A673 (cell line): ENCODE measurements at regions not wholly inside any gene's neighbourhood (a gene's known extent, or its start where the extent isn't known, plus 50 kb on each side); places are given as distances from the start of the nearest gene placed in this dataset.

ENCODE experiments used
- BruUV-seq: library from RNA; stranded (reverse); fragments of 400-500 nt; replicated peaks from 2 replicates; lab custom pipeline; 2021; lab: Mats Ljungman, UMichigan
- CTCF ChIA-PET: fragments of 300-600 bp; sonication (Branson Sonifier 250); formaldehyde crosslinking; loops from one replicate; lab custom pipeline; 2022; ENCODE audit warnings: antibody characterized with exemption; lab: Charles Lee
- POLR2A ChIA-PET: fragments of 300-600 bp; sonication (Branson Sonifier 250); formaldehyde crosslinking; loops from one replicate; lab custom pipeline; 2022; ENCODE audit warnings: antibody characterized with exemption; ENCODE audit not compliant: low non-redundant PET; lab: Charles Lee
- DNase-seq: peaks from one replicate; pipeline ENCODE4 v3.0.0-alpha.2; 2015; ENCODE audit warnings: low spot score
- H3K27ac ChIP-seq: fragments of 200-600 bp; sonication (generic); 2 replicates; pipeline ENCODE4 v1.5.1; 2016; ENCODE audit warnings: mixed run types, low read depth, mild to moderate bottlenecking, mixed read lengths, antibody characterized with exemption, low read length; ENCODE audit not compliant: poor library complexity, severe bottlenecking
- H3K27me3 ChIP-seq: fragments of 200-600 bp; sonication (generic); replicated peaks from 2 replicates; pipeline ENCODE4 v1.6.1; 2017; ENCODE audit warnings: mixed run types, low read depth, mild to moderate bottlenecking, mixed read lengths, antibody characterized with exemption, low read length; ENCODE audit not compliant: insufficient read depth, poor library complexity
- H3K36me3 ChIP-seq: fragments of 200-600 bp; sonication (generic); 2 replicates; pipeline ENCODE4 v1.6.1; 2016; ENCODE audit warnings: mixed run types, mild to moderate bottlenecking, mixed read lengths, antibody characterized with exemption, low read length; ENCODE audit not compliant: insufficient read depth, poor library complexity, severe bottlenecking
- H3K4me1 ChIP-seq: fragments of 200-600 bp; sonication (generic); 2 replicates; pipeline ENCODE4 v1.6.1; 2017; ENCODE audit warnings: mixed run types, mild to moderate bottlenecking, mixed read lengths, antibody characterized with exemption, low read length; ENCODE audit not compliant: insufficient read depth, poor library complexity, severe bottlenecking
- H3K4me3 ChIP-seq: fragments of 200-600 bp; sonication (generic); 2 replicates; pipeline ENCODE4 v1.5.1; 2016; ENCODE audit warnings: low read depth, mixed run types, mild to moderate bottlenecking, mixed read lengths, low read length; ENCODE audit not compliant: poor library complexity, severe bottlenecking
- H3K9me3 ChIP-seq: fragments of 200-600 bp; sonication (generic); 2 replicates; pipeline ENCODE4 v1.6.1; 2016; ENCODE audit warnings: mixed run types, low read depth, mild to moderate bottlenecking, mixed read lengths, antibody characterized with exemption, low read length; ENCODE audit not compliant: poor library complexity, severe bottlenecking
- CTCF ChIP-seq: fragments of 300-800, 200-600 bp; sonication (generic); conservative IDR thresholded peaks from 2 replicates; pipeline ENCODE4 v1.5.1; 2017; ENCODE audit warnings: low read depth, mild to moderate bottlenecking, antibody characterized with exemption, low read length, moderate library complexity, mixed read lengths
- EZH2 ChIP-seq: fragments of 200-600 bp; sonication (generic); IDR thresholded peaks from 2 replicates; pipeline ENCODE4 v1.6.1; 2017; ENCODE audit warnings: borderline replicate concordance, low read depth, mild to moderate bottlenecking, mixed read lengths, antibody characterized with exemption, low read length; ENCODE audit not compliant: poor library complexity, severe bottlenecking
- intact Hi-C: fragments of 100-400 bp; cut with micrococcal nuclease; formaldehyde crosslinking; loops from one replicate; pipeline ENCODE4 v1.10.0; 2022; ENCODE audit not compliant: unreplicated experiment

GRCh38 chr15:56307180-56307579, 58.0 kb upstream of the TEX9 start:
- Histone ChIP-seq H3K36me3 (no peaks in the 10 kb centered on the region), H3K9me3 (peaks cover 7% of the 10 kb centered on the region), H3K4me1 (no peaks in the 10 kb centered on the region), H3K27me3 (no peaks in the 10 kb centered on the region), H3K4me3 (no peak overlapping the region), H3K27ac (no peak overlapping the region)
- no peak for DNase-seq
- TF ChIP-seq EZH2 (no peak), CTCF (no peak)
- POLR2A ChIA-PET: interaction anchor here (0.5 kb wide), 1 partner anchor 17 kb away, joined by 3 read pairs; no protein-coding TSS in a partner anchor
- CTCF ChIA-PET: no interaction called here
- intact Hi-C loops: no loop called here
- BruUV-seq: no TSS peak

GRCh38 chr15:56298723-56299122, 55.0 kb upstream of the RFX7 start:
- ChIA-PET CTCF (no interaction called here), POLR2A (no interaction called here)
- BruUV-seq: no TSS peak
- Histone ChIP-seq H3K36me3 (no peaks in the 10 kb centered on the region), H3K4me3 (no peak overlapping the region), H3K27ac (no peak overlapping the region), H3K9me3 (no peaks in the 10 kb centered on the region), H3K27me3 (no peaks in the 10 kb centered on the region), H3K4me1 (no peaks in the 10 kb centered on the region)
- no peak for TF ChIP-seq EZH2
- no peak for TF ChIP-seq CTCF
- no peak for DNase-seq
- intact Hi-C loops: no loop called here

- intact Hi-C loops: no loop called here
- POLR2A ChIA-PET: no interaction called here
- Histone ChIP-seq H3K27me3 (no peaks in the 10 kb centered on the region), H3K36me3 (no peaks in the 10 kb centered on the region), H3K9me3 (no peaks in the 10 kb centered on the region), H3K27ac (no peak overlapping the region), H3K4me3 (no peak overlapping the region), H3K4me1 (no peaks in the 10 kb centered on the region)
- TF ChIP-seq CTCF (peak; percentile 30; the same call in 1 of the 2 replicates), EZH2 (no peak)
- CTCF ChIA-PET: no interaction called here
- DNase-seq: peak; percentile 7
- BruUV-seq: no TSS peak
Observed at GRCh38 chr15:56295433-56295832, 51.8 kb upstream of the RFX7 start.
